Endothelial cell of umbilical vein (primary cell): ENCODE measurements at regions not wholly inside any gene's neighbourhood (a gene's known extent, or its start where the extent isn't known, plus 50 kb on each side); places are given as distances from the start of the nearest gene placed in this dataset.
A peak's percentile ranks its signal among the peaks of the same experiment; 100 is the strongest.

Experiments
- BruUV-seq: library from RNA; stranded (reverse); fragments of 400-500 nt; replicated peaks from 2 replicates; lab custom pipeline; 2021; lab: Mats Ljungman, UMichigan
- CTCF ChIA-PET: fragments of 300-600, 350-600 bp; sonication (Branson Sonifier 250); formaldehyde crosslinking; loops from one replicate; lab custom pipeline; 2021; ENCODE audit warnings: antibody characterized with exemption, inconsistent platforms; lab: Charles Lee
- POLR2A ChIA-PET: fragments of 300-600, 350-600 bp; sonication (Branson Sonifier 250); formaldehyde crosslinking; loops from one replicate; lab custom pipeline; 2021; ENCODE audit warnings: antibody characterized with exemption, inconsistent platforms; lab: Charles Lee
- DNase-seq: peaks from one replicate; pipeline ENCODE4 v3.0.0-alpha.2; 2011; ENCODE audit warnings: low read depth, low spot score
- FAIRE-seq: peaks from 2 replicates; lab custom pipeline; 2011; peaks lifted over from hg19 to GRCh38; lab: Jason Lieb, UNC
- H2AFZ ChIP-seq: 2 replicates; pipeline ENCODE4 v1.6.0; 2012; ENCODE audit warnings: low read depth, low read length, control low read depth, inconsistent platforms
- H3K27ac ChIP-seq: 2 replicates; pipeline ENCODE4 v1.5.1; 2011; ENCODE audit warnings: low read depth, mild to moderate bottlenecking, control low read depth, low read length, moderate library complexity; ENCODE audit not compliant: insufficient read depth
- H3K27me3 ChIP-seq, 2 experiments: 2 replicates each; pipeline versions ENCODE4 v1.6.0 to v1.6.1; 2011; ENCODE audit warnings: low read length in 2 of 2, mixed read lengths in 1 of 2; ENCODE audit not compliant: control insufficient read depth in 2 of 2, insufficient read depth in 2 of 2
- H3K36me3 ChIP-seq, 2 experiments: 2 replicates in 1 of 2; 3 replicates in 1 of 2; pipeline ENCODE4 v1.5.1; 2011; ENCODE audit warnings: low read length in 2 of 2, mild to moderate bottlenecking in 1 of 2, moderate library complexity in 1 of 2; ENCODE audit not compliant: control insufficient read depth in 2 of 2, insufficient read depth in 2 of 2; ENCODE audit errors: extremely low read depth in 1 of 2
- H3K4me1 ChIP-seq: 3 replicates; pipeline ENCODE4 v1.5.1; 2011; ENCODE audit warnings: mild to moderate bottlenecking, low read length; ENCODE audit not compliant: control insufficient read depth, insufficient read depth; ENCODE audit errors: extremely low read depth
- H3K4me2 ChIP-seq: 2 replicates; pipeline ENCODE4 v1.6.1; 2011; ENCODE audit warnings: low read length, control low read depth, mixed read lengths; ENCODE audit not compliant: insufficient read depth
- H3K4me3 ChIP-seq, 3 experiments: fragments of 200-600 bp in 1 of 3; sonication (generic), shearing (Covaris generic) in 1 of 3; replicated peaks in 1 of 3; 2 replicates each; pipeline ENCODE4 v1.5.1; 2011 to 2016; ENCODE audit warnings: control low read depth in 3 of 3, low read length in 3 of 3, mild to moderate bottlenecking in 2 of 3, inconsistent platforms in 1 of 3, low read depth in 1 of 3, moderate library complexity in 1 of 3; ENCODE audit not compliant: insufficient read depth in 1 of 3
- H3K79me2 ChIP-seq: 2 replicates; pipeline ENCODE4 v1.6.0; 2012; ENCODE audit warnings: low read length, inconsistent platforms; ENCODE audit not compliant: control insufficient read depth, insufficient read depth
- H3K9ac ChIP-seq: replicated peaks from 2 replicates; pipeline ENCODE3; 2011; ENCODE audit warnings: low read length, control low read depth; ENCODE audit not compliant: insufficient read depth; ENCODE audit errors: extremely low read depth
- H3K9me1 ChIP-seq: replicated peaks from 3 replicates; pipeline ENCODE4 v1.6.0; 2011; ENCODE audit warnings: mild to moderate bottlenecking, low read length; ENCODE audit not compliant: control insufficient read depth, insufficient read depth; ENCODE audit errors: extremely low read depth
- H3K9me3 ChIP-seq: replicated peaks from 2 replicates; pipeline ENCODE4 v1.5.1; 2012; ENCODE audit warnings: low read length, inconsistent platforms; ENCODE audit not compliant: control insufficient read depth, insufficient read depth
- H4K20me1 ChIP-seq: replicated peaks from 2 replicates; pipeline ENCODE3; 2011; ENCODE audit warnings: mild to moderate bottlenecking, low read length; ENCODE audit not compliant: control insufficient read depth, insufficient read depth; ENCODE audit errors: extremely low read depth
- EZH2 ChIP-seq: IDR thresholded peaks from 2 replicates; pipeline ENCODE4 v1.6.1; 2012; ENCODE audit warnings: borderline replicate concordance, low read depth, mild to moderate bottlenecking, moderate library complexity, low read length, inconsistent platforms; ENCODE audit not compliant: severe bottlenecking
- FOS ChIP-seq: IDR thresholded peaks from 2 replicates; pipeline ENCODE4 v1.6.1; 2011; ENCODE audit warnings: mild to moderate bottlenecking, low read length, moderate library complexity, borderline replicate concordance; ENCODE audit not compliant: insufficient read depth
- GATA2 ChIP-seq: IDR thresholded peaks from 2 replicates; pipeline ENCODE4 v1.7.0; 2011; ENCODE audit warnings: low read depth, mild to moderate bottlenecking, moderate library complexity, mixed read lengths, low read length; ENCODE audit not compliant: insufficient read length, insufficient read depth
- JUN ChIP-seq: IDR thresholded peaks from 2 replicates; pipeline ENCODE4 v1.6.1; 2011; ENCODE audit warnings: borderline replicate concordance, low read depth; ENCODE audit not compliant: insufficient read length, insufficient read depth
- MYC ChIP-seq: IDR thresholded peaks from one replicate; pipeline ENCODE4 v1.6.1; 2011; ENCODE audit warnings: mild to moderate bottlenecking, low read depth, low read length
- POLR2A ChIP-seq: IDR thresholded peaks from 2 replicates; pipeline ENCODE4 v1.6.1; 2012; ENCODE audit warnings: low read depth, mild to moderate bottlenecking, control low read depth, low read length
- POLR2AphosphoS5 ChIP-seq: IDR thresholded peaks from 2 replicates; pipeline ENCODE4 v1.6.1; 2012; ENCODE audit warnings: low read depth, mild to moderate bottlenecking, control low read depth, low read length, moderate library complexity; ENCODE audit not compliant: insufficient read depth
- dilution Hi-C: fragments of 300-500 bp; cut with MboI; formaldehyde crosslinking; loops from one replicate; pipeline ENCODE4 v1.15.0; 2019; ENCODE audit warnings: low sequenced_read_pairs; ENCODE audit not compliant: extremely low pct_ligation_motif_present
- intact Hi-C: fragments of 100-400 bp; cut with micrococcal nuclease; formaldehyde crosslinking; loops from one replicate; pipeline ENCODE4 v1.10.0; 2022
- TF ChIP-seq, protein P1 (sequence below), 2 donors: IDR thresholded peaks; 1 replicate in 1 of 2; 2 replicates in 1 of 2; pipeline ENCODE4 v1.5.1; 2011; ENCODE audit warnings: low read length in 2 of 2, mild to moderate bottlenecking in 2 of 2, moderate library complexity in 2 of 2, control low read depth in 1 of 2, inconsistent platforms in 1 of 2, low read depth in 1 of 2; ENCODE audit not compliant: insufficient read depth in 1 of 2; ENCODE audit errors: extremely low read depth in 1 of 2
- TF ChIP-seq, protein P2 (sequence below): IDR thresholded peaks from 2 replicates; pipeline ENCODE4 v1.6.1; 2011; ENCODE audit not compliant: insufficient read depth, insufficient read length

DNA sequence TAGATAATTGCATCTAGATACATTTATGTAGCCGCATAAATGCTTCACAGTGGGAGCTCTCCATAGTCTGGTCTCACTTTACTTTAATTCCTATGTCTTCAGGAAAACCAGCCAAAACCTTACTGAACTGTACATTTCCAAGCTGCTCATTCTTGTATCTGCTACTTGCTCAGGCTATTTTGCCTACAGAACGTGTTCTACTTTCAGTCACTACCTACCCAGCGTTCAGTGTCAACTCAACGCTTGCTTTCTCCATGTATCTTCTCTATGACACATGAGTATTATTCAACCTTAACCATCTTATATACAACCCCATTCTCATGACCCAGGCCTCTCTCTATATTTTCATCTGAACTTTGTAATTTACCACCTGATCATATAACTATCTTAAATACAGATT is 101.9 kb downstream of the KLF12 start:
- Histone ChIP-seq H3K36me3 (no peaks in the 10 kb centered on the region), H3K4me2 (peak overlapping the region; percentile 42)
- POLR2A ChIA-PET: no interaction called here

More for the DNA sequence above, 101.9 kb downstream of the KLF12 start:
- Histone ChIP-seq H4K20me1 (no peaks in the 10 kb centered on the region), H3K79me2 (peaks cover 11% of the 10 kb centered on the region), H3K4me1 (peaks cover 4% of the 10 kb centered on the region), H3K9ac (no peak overlapping the region), H3K27ac (no peak overlapping the region), H3K4me3 (no peak overlapping the region), H3K9me1 (no peaks in the 10 kb centered on the region), H3K27me3 (no peaks in the 10 kb centered on the region), H2AFZ (no peak overlapping the region), H3K9me3 (no peaks in the 10 kb centered on the region)
- DNase-seq (no peak), FAIRE-seq (no peak)
- no TSS peak for BruUV-seq
- intact Hi-C loops (no loop called here), dilution Hi-C loops (no loop called here)
- CTCF ChIA-PET: interaction anchor here (1.2 to 1.3 kb wide), 2 partner anchors 8 to 1187 kb away, joined by 3 to 5 read pairs; no protein-coding TSS in a partner anchor
- TF ChIP-seq POLR2AphosphoS5: no peak
- TF ChIP-seq POLR2A: no peak
- TF ChIP-seq FOS: no peak
- TF ChIP-seq, protein P1, sequence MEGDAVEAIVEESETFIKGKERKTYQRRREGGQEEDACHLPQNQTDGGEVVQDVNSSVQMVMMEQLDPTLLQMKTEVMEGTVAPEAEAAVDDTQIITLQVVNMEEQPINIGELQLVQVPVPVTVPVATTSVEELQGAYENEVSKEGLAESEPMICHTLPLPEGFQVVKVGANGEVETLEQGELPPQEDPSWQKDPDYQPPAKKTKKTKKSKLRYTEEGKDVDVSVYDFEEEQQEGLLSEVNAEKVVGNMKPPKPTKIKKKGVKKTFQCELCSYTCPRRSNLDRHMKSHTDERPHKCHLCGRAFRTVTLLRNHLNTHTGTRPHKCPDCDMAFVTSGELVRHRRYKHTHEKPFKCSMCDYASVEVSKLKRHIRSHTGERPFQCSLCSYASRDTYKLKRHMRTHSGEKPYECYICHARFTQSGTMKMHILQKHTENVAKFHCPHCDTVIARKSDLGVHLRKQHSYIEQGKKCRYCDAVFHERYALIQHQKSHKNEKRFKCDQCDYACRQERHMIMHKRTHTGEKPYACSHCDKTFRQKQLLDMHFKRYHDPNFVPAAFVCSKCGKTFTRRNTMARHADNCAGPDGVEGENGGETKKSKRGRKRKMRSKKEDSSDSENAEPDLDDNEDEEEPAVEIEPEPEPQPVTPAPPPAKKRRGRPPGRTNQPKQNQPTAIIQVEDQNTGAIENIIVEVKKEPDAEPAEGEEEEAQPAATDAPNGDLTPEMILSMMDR (IDR thresholded peaks at IDR 0.05; ENCODE audit: extremely low read depth in 1 of 2, insufficient read depth in 1 of 2, low read depth in 1 of 2, low read length in 2 of 2): no peak
- TF ChIP-seq GATA2: no peak
- TF ChIP-seq JUN: no peak
- no peak for TF ChIP-seq MYC
- TF ChIP-seq EZH2: no peak
- TF ChIP-seq, protein P2, sequence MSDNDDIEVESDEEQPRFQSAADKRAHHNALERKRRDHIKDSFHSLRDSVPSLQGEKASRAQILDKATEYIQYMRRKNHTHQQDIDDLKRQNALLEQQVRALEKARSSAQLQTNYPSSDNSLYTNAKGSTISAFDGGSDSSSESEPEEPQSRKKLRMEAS: no peak
